H9 (cell line): ENCODE measurements at regions not wholly inside any gene's neighbourhood (a gene's known extent, or its start where the extent isn't known, plus 50 kb on each side); places are given as distances from the start of the nearest gene placed in this dataset.

Experiments
- DNase-seq: peaks from one replicate; pipeline ENCODE4 v3.0.0-alpha.2; 2017
- H2AFZ ChIP-seq: one replicate; pipeline ENCODE4 v1.6.1; 2013; ENCODE audit warnings: mild to moderate bottlenecking, low read length, control low read depth, moderate library complexity
- H2AK5ac ChIP-seq: 2 replicates; pipeline ENCODE4 v1.6.1; 2013; ENCODE audit warnings: low read length, control low read depth, mixed read lengths; ENCODE audit not compliant: insufficient read length
- H2BK120ac ChIP-seq: one replicate; pipeline ENCODE4 v1.6.1; 2013; ENCODE audit warnings: low read depth, mild to moderate bottlenecking, low read length, control low read depth, inconsistent platforms; ENCODE audit not compliant: poor library complexity, severe bottlenecking
- H2BK12ac ChIP-seq: 2 replicates; pipeline ENCODE4 v1.6.1; 2013; ENCODE audit warnings: low read length, control low read depth, mixed read lengths, low read depth; ENCODE audit not compliant: insufficient read length
- H2BK15ac ChIP-seq: 2 replicates; pipeline ENCODE4 v1.6.1; 2013; ENCODE audit warnings: low read depth, low read length, control low read depth
- H2BK20ac ChIP-seq: one replicate; pipeline ENCODE4 v1.6.1; 2013; ENCODE audit warnings: low read depth, mild to moderate bottlenecking, low read length, control low read depth, inconsistent platforms; ENCODE audit not compliant: poor library complexity, severe bottlenecking
- H2BK5ac ChIP-seq: 2 replicates; pipeline ENCODE4 v1.6.1; 2013; ENCODE audit warnings: low read length, control low read depth, mixed read lengths; ENCODE audit not compliant: insufficient read length
- H3K14ac ChIP-seq: 2 replicates; pipeline ENCODE4 v1.6.1; 2013; ENCODE audit warnings: low read length, control low read depth; ENCODE audit not compliant: insufficient read depth
- H3K18ac ChIP-seq: 2 replicates; pipeline ENCODE4 v1.6.1; 2013; ENCODE audit warnings: low read depth, mild to moderate bottlenecking, mixed read lengths, low read length, control low read depth; ENCODE audit not compliant: insufficient read length
- H3K23ac ChIP-seq: 2 replicates; pipeline ENCODE4 v1.6.1; 2013; ENCODE audit warnings: low read length, control low read depth, mixed read lengths, low read depth; ENCODE audit not compliant: insufficient read length
- H3K23me2 ChIP-seq: 2 replicates; pipeline ENCODE4 v1.6.1; 2013; ENCODE audit warnings: low read depth, mild to moderate bottlenecking, mixed read lengths, low read length, control low read depth; ENCODE audit not compliant: insufficient read length, poor library complexity, severe bottlenecking
- H3K27ac ChIP-seq: 2 replicates; pipeline ENCODE4 v1.5.1; 2013; ENCODE audit warnings: low read length, control low read depth, mixed read lengths, low read depth; ENCODE audit not compliant: insufficient read length
- H3K27me3 ChIP-seq: 2 replicates; pipeline ENCODE4 v1.6.1; 2013; ENCODE audit warnings: low read length, control low read depth, inconsistent platforms; ENCODE audit not compliant: insufficient read depth
- H3K4ac ChIP-seq: 2 replicates; pipeline ENCODE4 v1.6.1; 2013; ENCODE audit warnings: low read depth, mild to moderate bottlenecking, control low read depth, inconsistent platforms, low read length, moderate library complexity
- H3K4me1 ChIP-seq: 2 replicates; pipeline ENCODE4 v1.6.1; 2013; ENCODE audit warnings: low read length, control low read depth, inconsistent platforms; ENCODE audit not compliant: insufficient read depth
- H3K4me2 ChIP-seq: 2 replicates; pipeline ENCODE4 v1.6.1; 2013; ENCODE audit warnings: low read length, control low read depth, mixed read lengths; ENCODE audit not compliant: insufficient read length, insufficient read depth
- H3K56ac ChIP-seq: 2 replicates; pipeline ENCODE4 v1.6.1; 2013; ENCODE audit warnings: low read depth, mild to moderate bottlenecking, mixed read lengths, low read length, control low read depth; ENCODE audit not compliant: insufficient read length
- H3K79me1 ChIP-seq: 2 replicates; pipeline ENCODE4 v1.6.1; 2013; ENCODE audit warnings: low read depth, mild to moderate bottlenecking, moderate library complexity, low read length, control low read depth, inconsistent platforms; ENCODE audit not compliant: insufficient read depth, poor library complexity, severe bottlenecking
- H3K79me2 ChIP-seq: 2 replicates; pipeline ENCODE4 v1.6.1; 2013; ENCODE audit warnings: low read length, control low read depth, inconsistent platforms; ENCODE audit not compliant: insufficient read depth
- H3K9ac ChIP-seq: 2 replicates; pipeline ENCODE4 v1.6.1; 2013; ENCODE audit warnings: low read length, control low read depth, mixed read lengths; ENCODE audit not compliant: insufficient read length; ENCODE audit errors: extremely low read depth
- H3K9me3 ChIP-seq: one replicate; pipeline ENCODE4 v1.6.1; 2013; ENCODE audit warnings: low read depth, low read length, inconsistent platforms; ENCODE audit not compliant: control insufficient read depth
- H3T11ph ChIP-seq: one replicate; pipeline ENCODE4 v1.6.1; 2013; ENCODE audit warnings: mild to moderate bottlenecking, low read length, control low read depth, inconsistent platforms
- H4K20me1 ChIP-seq: one replicate; pipeline ENCODE4 v1.6.1; 2013; ENCODE audit not compliant: control insufficient read depth, insufficient read length, insufficient read depth
- H4K5ac ChIP-seq: 2 replicates; pipeline ENCODE4 v1.6.1; 2013; ENCODE audit warnings: low read depth, mild to moderate bottlenecking, mixed read lengths, low read length, control low read depth; ENCODE audit not compliant: insufficient read length
- H4K8ac ChIP-seq: replicated peaks from 2 replicates; pipeline ENCODE4 v1.6.1; 2013; ENCODE audit warnings: low read length, control low read depth, mixed read lengths, low read depth; ENCODE audit not compliant: insufficient read length
- H4K91ac ChIP-seq: 2 replicates; pipeline ENCODE4 v1.6.1; 2013; ENCODE audit warnings: low read depth, mild to moderate bottlenecking, moderate library complexity, mixed read lengths, low read length, control low read depth; ENCODE audit not compliant: insufficient read length
- H3K27ac Mint-ChIP-seq, 3 experiments: 2 replicates in 2 of 3; 3 replicates in 1 of 3; pipeline ENCODE4 v1.8.0; 2020 to 2021; ENCODE audit warnings: mixed read lengths in 3 of 3, mild to moderate bottlenecking in 1 of 3, moderate library complexity in 1 of 3
- H3K27me3 Mint-ChIP-seq: 2 replicates; pipeline ENCODE4 v1.8.0; 2021; ENCODE audit warnings: low read depth, mild to moderate bottlenecking, moderate library complexity, mixed read lengths
- H3K36me3 Mint-ChIP-seq, 3 experiments: 2 replicates in 2 of 3; 3 replicates in 1 of 3; pipeline ENCODE4 v1.8.0; 2020 to 2021; ENCODE audit warnings: low read depth in 3 of 3, mixed read lengths in 3 of 3; ENCODE audit not compliant: insufficient read depth in 1 of 3
- H3K4me1 Mint-ChIP-seq, 2 experiments: 2 replicates each; pipeline ENCODE4 v1.8.0; 2020; ENCODE audit warnings: mixed read lengths in 2 of 2
- H3K4me3 Mint-ChIP-seq, 2 experiments: 2 replicates in 1 of 2; 3 replicates in 1 of 2; pipeline ENCODE4 v1.8.0; 2020 to 2021; ENCODE audit warnings: mild to moderate bottlenecking in 2 of 2, mixed read lengths in 2 of 2, moderate library complexity in 1 of 2
- H3K9me3 Mint-ChIP-seq, 2 experiments: 2 replicates in 1 of 2; 3 replicates in 1 of 2; pipeline ENCODE4 v1.8.0; 2020; ENCODE audit warnings: mild to moderate bottlenecking in 2 of 2, mixed read lengths in 2 of 2, moderate library complexity in 1 of 2
- WGBS: extraction: QIAGEN DNeasy Blood & Tissue Kit; methylation state at CpG from one replicate; pipeline ENCODE4 v1.1.7; 2013; ENCODE audit warnings: missing lambda C conversion rate, low lambda C conversion rate, mixed read lengths; ENCODE audit not compliant: insufficient read length; ENCODE audit errors: extremely low coverage; 5-methylcytosine and 5-hydroxymethylcytosine counted together
- TF ChIP-seq, protein P1 (sequence below): fragments of 200-600 bp; sonication (generic); conservative IDR thresholded peaks from 3 replicates; pipeline ENCODE4 v1.8.0; 2021; ENCODE audit warnings: antibody characterized with exemption, mild to moderate bottlenecking

DNA sequence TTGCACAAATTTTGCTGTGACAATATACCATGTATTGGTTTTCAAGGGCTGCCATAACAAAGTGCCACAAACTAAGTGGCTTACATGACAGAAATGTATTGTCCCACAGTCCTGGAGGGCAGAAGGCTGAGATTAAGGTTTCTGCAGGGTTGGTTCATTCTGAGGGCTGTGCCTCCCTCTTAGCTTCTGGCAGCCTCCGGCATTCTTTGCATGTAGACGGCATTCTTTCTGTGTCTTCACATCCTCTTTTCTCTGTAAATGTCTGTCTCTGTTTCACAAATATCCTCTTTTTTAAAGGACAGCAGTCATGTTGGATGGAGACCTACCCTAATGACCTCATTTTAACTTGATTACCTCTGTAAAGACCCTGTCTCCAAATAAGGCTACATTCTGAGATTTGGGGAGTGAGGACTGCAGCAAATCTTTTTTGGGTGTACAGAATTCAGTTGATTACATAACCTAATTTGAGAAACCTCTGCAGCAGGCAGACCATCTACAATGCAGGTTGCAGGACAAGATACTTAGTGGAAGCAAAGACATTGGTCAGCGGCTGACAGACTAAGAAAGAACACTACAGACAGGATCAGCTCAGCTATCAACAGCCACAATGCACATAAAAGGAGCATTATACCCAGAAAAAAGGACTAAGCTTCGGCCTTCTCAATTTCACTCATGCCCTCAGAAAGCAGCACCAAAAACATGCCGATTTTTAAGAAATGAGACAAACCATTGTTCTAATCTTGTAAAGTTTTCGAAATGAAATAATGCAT is 84.6 kb upstream of the FAM3C start:
- H2BK12ac ChIP-seq, result no peak overlapping the region
- H3K4me3 Mint-ChIP-seq, result peak overlapping the region; percentile 30; a peak in 3 of 5 replicates
- no peak overlapping the region for H3K56ac ChIP-seq
- H3K27me3 Mint-ChIP-seq, result no peaks in the 10 kb centered on the region
- no peak overlapping the region for H2BK15ac ChIP-seq
- no peaks in the 10 kb centered on the region for H3K79me2 ChIP-seq
- no peak overlapping the region for H4K5ac ChIP-seq
- TF ChIP-seq, protein P1, sequence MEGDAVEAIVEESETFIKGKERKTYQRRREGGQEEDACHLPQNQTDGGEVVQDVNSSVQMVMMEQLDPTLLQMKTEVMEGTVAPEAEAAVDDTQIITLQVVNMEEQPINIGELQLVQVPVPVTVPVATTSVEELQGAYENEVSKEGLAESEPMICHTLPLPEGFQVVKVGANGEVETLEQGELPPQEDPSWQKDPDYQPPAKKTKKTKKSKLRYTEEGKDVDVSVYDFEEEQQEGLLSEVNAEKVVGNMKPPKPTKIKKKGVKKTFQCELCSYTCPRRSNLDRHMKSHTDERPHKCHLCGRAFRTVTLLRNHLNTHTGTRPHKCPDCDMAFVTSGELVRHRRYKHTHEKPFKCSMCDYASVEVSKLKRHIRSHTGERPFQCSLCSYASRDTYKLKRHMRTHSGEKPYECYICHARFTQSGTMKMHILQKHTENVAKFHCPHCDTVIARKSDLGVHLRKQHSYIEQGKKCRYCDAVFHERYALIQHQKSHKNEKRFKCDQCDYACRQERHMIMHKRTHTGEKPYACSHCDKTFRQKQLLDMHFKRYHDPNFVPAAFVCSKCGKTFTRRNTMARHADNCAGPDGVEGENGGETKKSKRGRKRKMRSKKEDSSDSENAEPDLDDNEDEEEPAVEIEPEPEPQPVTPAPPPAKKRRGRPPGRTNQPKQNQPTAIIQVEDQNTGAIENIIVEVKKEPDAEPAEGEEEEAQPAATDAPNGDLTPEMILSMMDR, result no peak
- H3K4ac ChIP-seq, result no peak overlapping the region
- H2BK20ac ChIP-seq, result no peak overlapping the region
- no peaks in the 10 kb centered on the region for H3K23me2 ChIP-seq
- H4K91ac ChIP-seq, result no peak overlapping the region
- no peak overlapping the region for H3K4me2 ChIP-seq
- H3K9me3 ChIP-seq, result no peaks in the 10 kb centered on the region
- no peaks in the 10 kb centered on the region for H3K27me3 ChIP-seq
- no peaks in the 10 kb centered on the region for H4K20me1 ChIP-seq
- H3K9me3 Mint-ChIP-seq, result peaks cover 6 to 7% of the 10 kb centered on the region in 2 experiments; a peak in 3 of 5 replicates
- H3T11ph ChIP-seq, result no peak overlapping the region
- no peak for DNase-seq
- peak overlapping the region; percentile 82 to 89 (median 85); a peak in 6 of 7 replicates for H3K27ac Mint-ChIP-seq
- no peak overlapping the region for H2BK120ac ChIP-seq
- H2BK5ac ChIP-seq, result no peak overlapping the region
- no peak overlapping the region for H3K14ac ChIP-seq
- H2AFZ ChIP-seq, result no peak overlapping the region
- peaks cover 3% of the 10 kb centered on the region; the same call in 1 of the 2 replicates for H3K4me1 ChIP-seq
- peaks cover 0 to 9% (median 5%) of the 10 kb centered on the region in 3 experiments; a peak in 6 of 7 replicates for H3K36me3 Mint-ChIP-seq
- H3K9ac ChIP-seq, result no peak overlapping the region
- no peak overlapping the region for H3K23ac ChIP-seq
- H3K4me1 Mint-ChIP-seq, result peaks cover 24 to 31% of the 10 kb centered on the region in 2 experiments
- no CpG with 5 or more reads among the region's 6 CpGs for WGBS
- H3K27ac ChIP-seq, result no peak overlapping the region
- no peaks in the 10 kb centered on the region for H3K79me1 ChIP-seq
- H4K8ac ChIP-seq, result no peak overlapping the region
- H3K18ac ChIP-seq, result no peak overlapping the region
- H2AK5ac ChIP-seq, result no peak overlapping the region
